ENCODE measurements at regions not wholly inside any gene's neighbourhood (a gene's known extent, or its start where the extent isn't known, plus 50 kb on each side); places are given as distances from the start of the nearest gene placed in this dataset.

DNA sequence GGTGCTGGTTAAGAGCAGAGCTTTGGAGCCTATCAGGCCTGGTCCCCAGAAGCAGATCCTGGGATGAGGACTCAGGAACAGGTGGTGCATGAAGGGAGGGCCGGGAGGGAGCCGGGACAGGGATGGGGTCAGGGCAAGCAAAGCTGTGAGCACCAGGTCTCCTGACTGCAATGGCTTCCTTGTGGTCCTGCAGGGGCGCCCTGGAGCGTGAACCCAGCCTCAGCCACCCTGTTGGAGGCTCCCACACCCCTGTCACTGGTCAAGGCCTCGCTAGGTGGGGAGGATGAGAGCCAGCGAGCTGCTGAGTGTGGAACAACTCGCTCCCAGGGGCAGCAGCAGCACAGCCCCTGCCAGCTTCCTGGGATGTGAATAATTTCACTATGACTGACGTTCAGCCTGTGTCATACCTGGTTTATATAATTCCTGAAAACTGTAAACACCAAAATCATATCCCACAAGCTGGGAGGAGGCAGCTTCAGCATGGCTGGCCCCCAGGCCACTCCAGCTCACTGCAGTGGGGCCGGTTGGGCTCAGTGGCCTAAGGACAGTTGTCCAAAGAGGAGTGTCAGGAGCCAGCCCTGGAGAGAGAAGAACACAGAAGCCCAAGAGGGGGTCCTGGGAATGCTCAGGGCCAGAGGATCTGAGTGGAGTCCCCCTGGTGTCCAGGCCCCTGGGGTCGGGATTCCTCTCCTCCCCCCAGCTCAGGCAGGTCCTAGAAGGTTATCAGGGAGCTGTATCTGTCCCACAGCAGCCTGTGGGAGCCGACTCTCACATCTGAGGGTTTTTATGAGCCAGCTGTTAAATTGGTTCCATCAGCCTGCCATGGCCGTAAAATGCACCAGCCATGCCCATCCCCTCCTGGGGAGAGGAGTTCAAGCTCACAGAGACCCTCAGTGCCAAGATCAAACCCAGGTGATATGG is 272.9 kb downstream of the ADGRD1 start:
- TF ChIP-seq POLR2AphosphoS5 (IDR thresholded peaks at IDR 0.05; ENCODE audit: low read depth, low read length) = no peak
- TF ChIP-seq, protein P1, sequence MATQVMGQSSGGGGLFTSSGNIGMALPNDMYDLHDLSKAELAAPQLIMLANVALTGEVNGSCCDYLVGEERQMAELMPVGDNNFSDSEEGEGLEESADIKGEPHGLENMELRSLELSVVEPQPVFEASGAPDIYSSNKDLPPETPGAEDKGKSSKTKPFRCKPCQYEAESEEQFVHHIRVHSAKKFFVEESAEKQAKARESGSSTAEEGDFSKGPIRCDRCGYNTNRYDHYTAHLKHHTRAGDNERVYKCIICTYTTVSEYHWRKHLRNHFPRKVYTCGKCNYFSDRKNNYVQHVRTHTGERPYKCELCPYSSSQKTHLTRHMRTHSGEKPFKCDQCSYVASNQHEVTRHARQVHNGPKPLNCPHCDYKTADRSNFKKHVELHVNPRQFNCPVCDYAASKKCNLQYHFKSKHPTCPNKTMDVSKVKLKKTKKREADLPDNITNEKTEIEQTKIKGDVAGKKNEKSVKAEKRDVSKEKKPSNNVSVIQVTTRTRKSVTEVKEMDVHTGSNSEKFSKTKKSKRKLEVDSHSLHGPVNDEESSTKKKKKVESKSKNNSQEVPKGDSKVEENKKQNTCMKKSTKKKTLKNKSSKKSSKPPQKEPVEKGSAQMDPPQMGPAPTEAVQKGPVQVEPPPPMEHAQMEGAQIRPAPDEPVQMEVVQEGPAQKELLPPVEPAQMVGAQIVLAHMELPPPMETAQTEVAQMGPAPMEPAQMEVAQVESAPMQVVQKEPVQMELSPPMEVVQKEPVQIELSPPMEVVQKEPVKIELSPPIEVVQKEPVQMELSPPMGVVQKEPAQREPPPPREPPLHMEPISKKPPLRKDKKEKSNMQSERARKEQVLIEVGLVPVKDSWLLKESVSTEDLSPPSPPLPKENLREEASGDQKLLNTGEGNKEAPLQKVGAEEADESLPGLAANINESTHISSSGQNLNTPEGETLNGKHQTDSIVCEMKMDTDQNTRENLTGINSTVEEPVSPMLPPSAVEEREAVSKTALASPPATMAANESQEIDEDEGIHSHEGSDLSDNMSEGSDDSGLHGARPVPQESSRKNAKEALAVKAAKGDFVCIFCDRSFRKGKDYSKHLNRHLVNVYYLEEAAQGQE (IDR thresholded peaks at IDR 0.05; ENCODE audit: insufficient read depth in 1 of 2, low read depth in 2 of 2, low read length in 2 of 2) = no peak
- TF ChIP-seq SIN3A (IDR thresholded peaks at IDR 0.05; ENCODE audit: borderline replicate concordance, insufficient read depth, low read length) = no peak
- TF ChIP-seq TAF1 (IDR thresholded peaks at IDR 0.05; ENCODE audit: borderline replicate concordance, insufficient read depth, low read length) = no peak

Data from PFSK-1 (cell line).